Transverse colon (tissue), 4 donors: ENCODE measurements at regions not wholly inside any gene's neighbourhood (a gene's known extent, or its start where the extent isn't known, plus 50 kb on each side); places are given as distances from the start of the nearest gene placed in this dataset.
"Not testable (repeated sequence)": the region's sequence is repeated elsewhere in the genome, so short reads cannot be mapped to it uniquely, and the experiment has no call there.

Source experiments
- DNase-seq: peaks from one replicate; pipeline ENCODE4 v3.0.0-alpha.2; 2019
- H3K27ac ChIP-seq, 4 donors: fragments of 200-600 bp; sonication (generic); 2 replicates each; pipeline ENCODE4 v1.5.1; 2016 to 2018; ENCODE audit warnings: inconsistent platforms in 4 of 4
- H3K27me3 ChIP-seq: fragments of 200-600 bp; sonication (generic); 2 replicates; pipeline ENCODE4 v1.5.1; 2017; ENCODE audit warnings: inconsistent platforms
- H3K36me3 ChIP-seq, 4 donors: fragments of 200-600 bp; sonication (generic); 2 replicates each; pipeline ENCODE4 v1.5.1; 2017 to 2019; ENCODE audit warnings: inconsistent platforms in 4 of 4
- H3K4me1 ChIP-seq, 4 donors: fragments of 200-600 bp; sonication (generic); 2 replicates each; pipeline ENCODE4 v1.5.1; 2017 to 2020; ENCODE audit warnings: inconsistent platforms in 4 of 4
- H3K4me3 ChIP-seq, 4 donors: fragments of 200-600 bp; sonication (generic); 1 replicate in 1 of 4; 2 replicates in 3 of 4; pipeline versions ENCODE4 v1.5.1 to v1.6.1; 2017 to 2019; ENCODE audit warnings: inconsistent platforms in 4 of 4
- H3K9me3 ChIP-seq, 2 donors: fragments of 200-600 bp; sonication (generic); 2 replicates each; pipeline ENCODE4 v1.5.1; 2017 to 2019; ENCODE audit warnings: inconsistent platforms in 2 of 2
- CTCF ChIP-seq, 5 experiments: fragments of 200-600 bp in 3 of 5; fragments of 450-650 bp in 2 of 5; sonication (generic) in 3 of 5; IDR thresholded peaks; 1 replicate in 2 of 5; 2 replicates in 3 of 5; pipeline ENCODE4 v1.5.1; 2016 to 2017; ENCODE audit warnings: antibody characterized with exemption in 5 of 5, inconsistent platforms in 3 of 5, mild to moderate bottlenecking in 2 of 5, moderate library complexity in 1 of 5
- EP300 ChIP-seq: sonication (generic); formaldehyde crosslinking; IDR thresholded peaks from one replicate; pipeline ENCODE4 v1.6.1; 2017; ENCODE audit warnings: antibody characterized with exemption, low read depth
- POLR2A ChIP-seq: fragments of 450-650 bp; IDR thresholded peaks from one replicate; pipeline ENCODE4 v1.6.1; 2016; ENCODE audit warnings: antibody characterized with exemption, mild to moderate bottlenecking, moderate library complexity
- POLR2AphosphoS5 ChIP-seq, 3 donors: sonication (generic); formaldehyde crosslinking; IDR thresholded peaks; one replicate each; pipeline ENCODE4 v1.6.1; 2016; ENCODE audit warnings: antibody characterized with exemption in 3 of 3
- WGBS, 2 donors: methylation state at CpG; one replicate each; pipeline ENCODE4 v1.1.5; 2018; ENCODE audit warnings: low coverage in 1 of 2; 5-methylcytosine and 5-hydroxymethylcytosine counted together
- in situ Hi-C, 4 donors: fragments of 200-750 bp; cut with MboI; loops; one replicate each; pipeline versions ENCODE4 v1.15.0 to v1.15.1; 2017; ENCODE audit warnings: low sequenced_read_pairs in 3 of 4, low pct_ligation_motif_present in 1 of 4, low pct_unique_long_range_greater_than_20kb in 1 of 4
- intact Hi-C: fragments of 100-400 bp; cut with DNase I; formaldehyde crosslinking; loops from one replicate; pipeline ENCODE4 v1.15.1; 2023; ENCODE audit warnings: low total_unique reads

GRCh38 chr11:11718511-11718910 is 96.7 kb upstream of the GALNT18 start:
- DNase-seq: no peak
- H3K4me1 ChIP-seq: no peaks in the 10 kb centered on the region
- WGBS, 2 donors: 71 to 74% methylated on average over 3 of the region's 3 CpGs
- H3K27ac ChIP-seq: no peak overlapping the region
- in situ Hi-C loops: no loop called here
- no peaks in the 10 kb centered on the region for H3K27me3 ChIP-seq
- H3K36me3 ChIP-seq: no peaks in the 10 kb centered on the region
- TF ChIP-seq POLR2A (no peak), POLR2AphosphoS5 (IDR thresholded peaks at IDR 0.05) (no peak), EP300 (no peak), CTCF (IDR thresholded peaks at IDR 0.05) (no peak)
- H3K4me3 ChIP-seq: no peak overlapping the region
- intact Hi-C loops: no loop called here
- H3K9me3 ChIP-seq: peaks cover 0 to 7% of the 10 kb centered on the region in 2 donors

- WGBS, 2 donors: 65 to 90% methylated on average over 2 to 15 of the region's 15 CpGs
- Histone ChIP-seq H3K27ac (no peak overlapping the region), H3K9me3 (peaks cover 0 to 7% of the 10 kb centered on the region in 2 donors), H3K4me3 (no peak overlapping the region), H3K4me1 (no peaks in the 10 kb centered on the region), H3K36me3 (no peaks in the 10 kb centered on the region), H3K27me3 (no peaks in the 10 kb centered on the region)
- DNase-seq: no peak
- TF ChIP-seq EP300: no peak
- no peak for TF ChIP-seq CTCF (IDR thresholded peaks at IDR 0.05)
- no peak for TF ChIP-seq POLR2A
- in situ Hi-C loops (no loop called here), intact Hi-C loops (no loop called here)
These were observed 95.4 kb upstream of the GALNT18 start for GRCh38 chr11:11717064-11717725.

- intact Hi-C loops, H3K36me3 ChIP-seq, H3K27me3 ChIP-seq, H3K27ac ChIP-seq, H3K9me3 ChIP-seq, H3K4me1 ChIP-seq, H3K4me3 ChIP-seq, in situ Hi-C loops, DNase-seq: not testable (repeated sequence)
- WGBS, 2 donors: 59% methylated on average over 1 of the region's 1 CpG; no CpG with 5 or more reads in 1 of the 2 donors
These were observed 93.3 kb upstream of the GALNT18 start for GRCh38 chr11:11715075-11715474.

- H3K9me3 ChIP-seq: no peaks in the 10 kb centered on the region
- H3K27ac ChIP-seq: no peak overlapping the region
- WGBS, 2 donors: 57 to 67% methylated on average over 3 to 4 of the region's 4 CpGs
- intact Hi-C loops: no loop called here
- no peak for DNase-seq
- H3K4me1 ChIP-seq: peaks cover 0 to 13% (median 5%) of the 10 kb centered on the region in 4 donors
- H3K36me3 ChIP-seq: no peaks in the 10 kb centered on the region
- H3K27me3 ChIP-seq: no peaks in the 10 kb centered on the region
- no peak for TF ChIP-seq EP300
- no peak for TF ChIP-seq POLR2AphosphoS5 (IDR thresholded peaks at IDR 0.05)
- no peak for TF ChIP-seq POLR2A
- no peak for TF ChIP-seq CTCF (IDR thresholded peaks at IDR 0.05)
- in situ Hi-C loops: no loop called here
- H3K4me3 ChIP-seq: no peak overlapping the region
These were observed 88.8 kb upstream of the GALNT18 start for GRCh38 chr11:11710556-11710955.
